ENCODE measurements at regions not wholly inside any gene's neighbourhood (a gene's known extent, or its start where the extent isn't known, plus 50 kb on each side); places are given as distances from the start of the nearest gene placed in this dataset.

GRCh38 chr3:178306432-178307115 is 229.7 kb upstream of the KCNMB2 start:
- BruUV-seq (replicated peaks), result no TSS peak
- intact Hi-C loops (cut with micrococcal nuclease; ENCODE audit: unreplicated experiment), result no loop called here
- no peak overlapping the region for H3K4me3 ChIP-seq (ENCODE audit: low read depth, low read length, poor library complexity, severe bottlenecking)
- TF ChIP-seq CTCF (conservative IDR thresholded peaks at IDR 0.05; ENCODE audit: low read depth, low read length) (no peak), EZH2 (IDR thresholded peaks at IDR 0.05; ENCODE audit: borderline replicate concordance, low read depth, low read length, poor library complexity, severe bottlenecking) (no peak)
- H3K4me1 ChIP-seq (ENCODE audit: insufficient read depth, low read length, poor library complexity, severe bottlenecking), result no peaks in the 10 kb centered on the region
- CTCF ChIA-PET, result no interaction called here
- no peaks in the 10 kb centered on the region for H3K27me3 ChIP-seq (replicated peaks; ENCODE audit: insufficient read depth, low read depth, low read length, poor library complexity)
- no peaks in the 10 kb centered on the region for H3K9me3 ChIP-seq (ENCODE audit: low read depth, low read length, poor library complexity, severe bottlenecking)
- DNase-seq (ENCODE audit: low spot score), result no peak
- H3K27ac ChIP-seq (ENCODE audit: low read depth, low read length, poor library complexity, severe bottlenecking), result no peak overlapping the region
- POLR2A ChIA-PET (ENCODE audit: low non-redundant PET), result interaction anchor here (0.6 kb wide), 1 partner anchor 14 kb away, joined by 4 read pairs; no protein-coding TSS in a partner anchor
- H3K36me3 ChIP-seq (ENCODE audit: insufficient read depth, low read length, poor library complexity, severe bottlenecking), result no peaks in the 10 kb centered on the region

GRCh38 chr3:178308771-178309170 is 227.5 kb upstream of the KCNMB2 start:
- Histone ChIP-seq H3K27me3 (replicated peaks; ENCODE audit: insufficient read depth, low read depth, low read length, poor library complexity) (no peaks in the 10 kb centered on the region), H3K4me3 (ENCODE audit: low read depth, low read length, poor library complexity, severe bottlenecking) (no peak overlapping the region), H3K9me3 (ENCODE audit: low read depth, low read length, poor library complexity, severe bottlenecking) (no peaks in the 10 kb centered on the region), H3K27ac (ENCODE audit: low read depth, low read length, poor library complexity, severe bottlenecking) (no peak overlapping the region), H3K36me3 (ENCODE audit: insufficient read depth, low read length, poor library complexity, severe bottlenecking) (no peaks in the 10 kb centered on the region), H3K4me1 (ENCODE audit: insufficient read depth, low read length, poor library complexity, severe bottlenecking) (no peaks in the 10 kb centered on the region)
- TF ChIP-seq EZH2 (IDR thresholded peaks at IDR 0.05; ENCODE audit: borderline replicate concordance, low read depth, low read length, poor library complexity, severe bottlenecking) (no peak), CTCF (conservative IDR thresholded peaks at IDR 0.05; ENCODE audit: low read depth, low read length) (no peak)
- intact Hi-C loops (cut with micrococcal nuclease; ENCODE audit: unreplicated experiment), result no loop called here
- ChIA-PET POLR2A (ENCODE audit: low non-redundant PET) (no interaction called here), CTCF (no interaction called here)
- no TSS peak for BruUV-seq (replicated peaks)
- peak; percentile 37 for DNase-seq (ENCODE audit: low spot score)

- POLR2A ChIA-PET (ENCODE audit: low non-redundant PET), result no interaction called here
- no peak for TF ChIP-seq CTCF (conservative IDR thresholded peaks at IDR 0.05; ENCODE audit: low read depth, low read length)
- TF ChIP-seq EZH2 (IDR thresholded peaks at IDR 0.05; ENCODE audit: borderline replicate concordance, low read depth, low read length, poor library complexity, severe bottlenecking), result no peak
- Histone ChIP-seq H3K4me3 (ENCODE audit: low read depth, low read length, poor library complexity, severe bottlenecking) (no peak overlapping the region), H3K9me3 (ENCODE audit: low read depth, low read length, poor library complexity, severe bottlenecking) (no peaks in the 10 kb centered on the region), H3K27me3 (replicated peaks; ENCODE audit: insufficient read depth, low read depth, low read length, poor library complexity) (no peaks in the 10 kb centered on the region), H3K36me3 (ENCODE audit: insufficient read depth, low read length, poor library complexity, severe bottlenecking) (no peaks in the 10 kb centered on the region), H3K4me1 (ENCODE audit: insufficient read depth, low read length, poor library complexity, severe bottlenecking) (no peaks in the 10 kb centered on the region), H3K27ac (ENCODE audit: low read depth, low read length, poor library complexity, severe bottlenecking) (no peak overlapping the region)
- DNase-seq (ENCODE audit: low spot score), result peak; percentile 32
- CTCF ChIA-PET, result no interaction called here
- BruUV-seq (replicated peaks), result no TSS peak
- intact Hi-C loops (cut with micrococcal nuclease; ENCODE audit: unreplicated experiment), result no loop called here
Observed at GRCh38 chr3:178310949-178311348, 225.3 kb upstream of the KCNMB2 start.

Measured in A673 (cell line).